ENCODE measurements at regions not wholly inside any gene's neighbourhood (a gene's known extent, or its start where the extent isn't known, plus 50 kb on each side); places are given as distances from the start of the nearest gene placed in this dataset.

GRCh38 chr4:45317739-45318138 is 591.4 kb upstream of the GNPDA2 start:
- Mint-ChIP-seq H3K36me3 (ENCODE audit: low read depth) (no peaks in the 10 kb centered on the region), H3K4me3 (no peak overlapping the region), H3K9me3 (no peaks in the 10 kb centered on the region), H3K4me1 (no peaks in the 10 kb centered on the region), H3K27ac (ENCODE audit: unreplicated experiment) (no peak overlapping the region), H3K27me3 (ENCODE audit: low read depth) (peaks cover 8% of the 10 kb centered on the region)
- TF ChIP-seq CTCF (conservative IDR thresholded peaks at IDR 0.05), result no peak
- no peak for DNase-seq (ENCODE audit: low read depth, low spot score)

DNA sequence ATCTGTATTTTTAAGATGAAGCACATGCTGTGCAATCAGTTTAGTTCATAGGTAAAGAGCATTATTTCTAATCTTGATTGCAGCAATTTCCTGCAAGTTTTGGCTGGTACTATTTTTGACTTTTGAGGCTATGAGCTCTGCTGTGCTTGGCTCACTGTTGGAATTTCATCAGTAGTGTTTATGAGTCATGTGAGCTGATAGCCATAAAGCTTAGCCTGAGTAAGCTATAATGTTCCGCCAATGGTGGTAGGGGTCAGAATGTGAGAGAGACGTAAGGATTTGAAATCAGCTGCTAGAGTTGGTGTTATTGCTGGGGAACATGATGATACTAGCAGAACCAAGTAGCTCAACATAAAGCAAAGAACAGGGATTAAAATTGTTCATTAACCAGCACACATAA is 590.9 kb upstream of the GNPDA2 start:
- Mint-ChIP-seq H3K4me3 (no peak overlapping the region), H3K4me1 (no peaks in the 10 kb centered on the region), H3K36me3 (ENCODE audit: low read depth) (no peaks in the 10 kb centered on the region), H3K27me3 (ENCODE audit: low read depth) (peaks cover 8% of the 10 kb centered on the region), H3K27ac (ENCODE audit: unreplicated experiment) (no peak overlapping the region), H3K9me3 (no peaks in the 10 kb centered on the region)
- DNase-seq (ENCODE audit: low read depth, low spot score), result no peak
- no peak for TF ChIP-seq CTCF (conservative IDR thresholded peaks at IDR 0.05)

- TF ChIP-seq CTCF (conservative IDR thresholded peaks at IDR 0.05), result no peak
- H3K27ac Mint-ChIP-seq (ENCODE audit: unreplicated experiment), result no peak overlapping the region
- no peaks in the 10 kb centered on the region for H3K9me3 Mint-ChIP-seq
- no peaks in the 10 kb centered on the region for H3K36me3 Mint-ChIP-seq (ENCODE audit: low read depth)
- H3K4me1 Mint-ChIP-seq, result no peaks in the 10 kb centered on the region
- H3K27me3 Mint-ChIP-seq (ENCODE audit: low read depth), result peaks cover 8% of the 10 kb centered on the region
- H3K4me3 Mint-ChIP-seq, result no peak overlapping the region
- DNase-seq (ENCODE audit: low read depth, low spot score), result no peak
These were observed 589.9 kb upstream of the GNPDA2 start for GRCh38 chr4:45316257-45316656.

- Mint-ChIP-seq H3K27ac (ENCODE audit: unreplicated experiment) (no peak overlapping the region), H3K9me3 (no peaks in the 10 kb centered on the region), H3K27me3 (ENCODE audit: low read depth) (no peaks in the 10 kb centered on the region), H3K4me1 (no peaks in the 10 kb centered on the region), H3K4me3 (no peak overlapping the region), H3K36me3 (ENCODE audit: low read depth) (no peaks in the 10 kb centered on the region)
- no peak for DNase-seq (ENCODE audit: low read depth, low spot score)
- no peak for TF ChIP-seq CTCF (conservative IDR thresholded peaks at IDR 0.05)
These were observed 576.5 kb upstream of the GNPDA2 start for GRCh38 chr4:45302828-45303227.

DNA sequence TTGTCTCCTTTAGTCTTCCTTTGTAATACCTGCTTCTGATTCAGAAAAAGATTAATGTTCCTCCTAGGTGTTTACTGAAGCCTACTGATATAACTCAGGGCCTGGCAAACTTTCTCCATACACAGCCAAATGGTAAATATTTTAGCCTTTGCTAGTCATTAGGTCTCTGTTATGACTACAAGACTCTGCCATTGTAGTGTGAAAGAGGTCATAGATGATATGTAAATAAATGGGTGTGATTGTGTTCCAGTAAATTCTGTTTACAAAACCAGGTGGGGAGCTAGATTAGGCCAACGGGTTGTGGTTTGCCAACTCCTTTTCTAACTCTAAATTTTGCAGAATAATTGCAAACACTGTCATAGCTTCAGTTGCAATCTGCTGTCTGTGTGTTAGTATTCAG is 568.1 kb upstream of the GNPDA2 start:
- no peak for TF ChIP-seq CTCF (conservative IDR thresholded peaks at IDR 0.05)
- Mint-ChIP-seq H3K9me3 (peaks cover 5% of the 10 kb centered on the region), H3K36me3 (ENCODE audit: low read depth) (no peaks in the 10 kb centered on the region), H3K27me3 (ENCODE audit: low read depth) (peaks cover 2% of the 10 kb centered on the region), H3K4me1 (no peaks in the 10 kb centered on the region), H3K27ac (ENCODE audit: unreplicated experiment) (no peak overlapping the region), H3K4me3 (no peak overlapping the region)
- DNase-seq (ENCODE audit: low read depth, low spot score), result no peak

DNA sequence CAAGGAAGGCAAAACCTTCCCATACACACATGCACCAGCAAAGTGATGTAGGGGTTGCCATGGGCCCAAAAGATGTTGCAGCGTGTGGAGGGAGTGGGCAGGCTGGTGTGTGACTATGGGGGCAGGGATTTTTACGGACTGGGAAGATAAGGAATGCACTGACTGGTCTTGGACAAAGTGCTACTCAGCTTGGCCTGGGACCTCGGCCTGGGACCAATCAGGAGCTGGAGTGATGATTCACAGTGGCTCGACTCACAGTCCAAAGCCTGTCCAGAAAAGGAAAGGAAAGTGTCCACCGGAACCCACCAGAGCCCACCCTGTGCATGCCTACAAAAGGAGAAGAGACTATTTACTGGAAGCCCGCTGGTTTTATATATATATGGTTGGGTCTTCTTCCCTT is 567.0 kb upstream of the GNPDA2 start:
- H3K9me3 Mint-ChIP-seq, result peaks cover 10% of the 10 kb centered on the region
- no peak overlapping the region for H3K27ac Mint-ChIP-seq (ENCODE audit: unreplicated experiment)
- H3K4me1 Mint-ChIP-seq, result no peaks in the 10 kb centered on the region
- H3K27me3 Mint-ChIP-seq (ENCODE audit: low read depth), result peaks cover 2% of the 10 kb centered on the region
- no peak overlapping the region for H3K4me3 Mint-ChIP-seq
- no peaks in the 10 kb centered on the region for H3K36me3 Mint-ChIP-seq (ENCODE audit: low read depth)
- no peak for DNase-seq (ENCODE audit: low read depth, low spot score)
- no peak for TF ChIP-seq CTCF (conservative IDR thresholded peaks at IDR 0.05)
